ENCODE measurements at regions not wholly inside any gene's neighbourhood (a gene's known extent, or its start where the extent isn't known, plus 50 kb on each side); places are given as distances from the start of the nearest gene placed in this dataset.

DNA sequence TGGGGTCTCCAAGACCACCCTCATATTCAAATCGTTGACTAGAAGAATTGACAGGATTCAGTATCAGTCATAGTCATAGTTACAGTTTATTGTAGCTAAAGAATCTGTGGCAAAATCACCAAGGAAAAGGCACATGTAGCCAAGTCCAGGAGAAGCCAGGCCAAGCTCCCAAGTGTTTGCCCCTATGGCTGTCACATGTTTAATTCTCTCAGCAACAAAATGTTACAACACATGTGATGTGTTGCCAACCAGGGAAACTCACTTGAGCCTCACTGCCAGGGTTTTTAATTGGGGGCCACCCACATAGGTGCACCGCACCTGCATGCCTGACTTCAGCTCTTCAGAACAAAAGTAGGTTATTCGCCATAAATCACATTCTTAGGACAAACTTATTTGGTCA is 1030.9 kb upstream of the CELF2 start:
- ChIA-PET RAD21 (ENCODE audit: low non-redundant PET in 1 of 2, low total read pairs in 2 of 2, uncharacterized antibody in 2 of 2, unreplicated experiment in 2 of 2) (no interaction called here), CTCF (no interaction called here), POLR2A (no interaction called here)
- intact Hi-C loops (cut with micrococcal nuclease), result no loop called here
- Histone ChIP-seq H3K4me2 (ENCODE audit: low read length) (no peak overlapping the region), H2AFZ (ENCODE audit: low read depth, low read length, poor library complexity, severe bottlenecking) (no peak overlapping the region), H3K4me3 (replicated peaks in 1 of 2; ENCODE audit: low read depth in 1 of 2, low read length in 2 of 2) (no peak overlapping the region), H3K9me2 (ENCODE audit: insufficient read depth) (no peaks in the 10 kb centered on the region), H3K27me3 (ENCODE audit: insufficient read depth, low read length) (no peaks in the 10 kb centered on the region), H3K4me1 (ENCODE audit: control insufficient read depth in 1 of 2, insufficient read depth in 2 of 2, low read length in 2 of 2) (no peaks in the 10 kb centered on the region), H3K79me2 (ENCODE audit: insufficient read depth, low read length) (no peaks in the 10 kb centered on the region), H3K9me3 (ENCODE audit: control insufficient read depth in 1 of 2, insufficient read depth in 1 of 2, low read depth in 1 of 2, low read length in 2 of 2) (peaks cover 7 to 28% of the 10 kb centered on the region in 2 experiments; a peak in 2 of 4 replicates), H3K9ac (ENCODE audit: low read length) (no peak overlapping the region), H3K36me3 (ENCODE audit: control insufficient read depth in 1 of 2, insufficient read depth in 2 of 2, low read length in 2 of 2) (no peaks in the 10 kb centered on the region), H3K27ac (ENCODE audit: low read depth, low read length) (no peak overlapping the region), H4K20me1 (ENCODE audit: insufficient read depth) (no peaks in the 10 kb centered on the region)
- ATAC-seq, result no peak
- TF ChIP-seq MAX (IDR thresholded peaks at IDR 0.05) (no peak), TCF7L2 (IDR thresholded peaks at IDR 0.05; ENCODE audit: borderline replicate concordance, extremely low read depth, insufficient read depth, insufficient read length) (no peak), EGR1 (IDR thresholded peaks at IDR 0.05; ENCODE audit: low read depth) (no peak), POLR2AphosphoS5 (IDR thresholded peaks at IDR 0.05; ENCODE audit: low read depth, low read length) (no peak), ELF1 (IDR thresholded peaks at IDR 0.05; ENCODE audit: borderline replicate concordance, low read depth) (no peak), ZFX (IDR thresholded peaks at IDR 0.05) (no peak), CBX3 (IDR thresholded peaks at IDR 0.05; ENCODE audit: low read depth) (no peak), ZNF274 (IDR thresholded peaks at IDR 0.05; ENCODE audit: low read depth, low read length) (no peak), REST (IDR thresholded peaks at IDR 0.05; ENCODE audit: low read depth) (no peak), EZH2phosphoT487 (IDR thresholded peaks at IDR 0.05; ENCODE audit: borderline replicate concordance) (no peak)
- DNase-seq (ENCODE audit: low read depth, low spot score), result no peak
- BruUV-seq (replicated peaks), result no TSS peak

All from HCT116 (cell line).